Adrenal gland (tissue), 5 donors: ENCODE measurements at regions not wholly inside any gene's neighbourhood (a gene's known extent, or its start where the extent isn't known, plus 50 kb on each side); places are given as distances from the start of the nearest gene placed in this dataset.

Experiments
- POLR2A ChIP-seq, 2 donors: fragments of 450-650 bp; IDR thresholded peaks; one replicate each; pipeline ENCODE4 v1.6.1; 2017; ENCODE audit warnings: antibody characterized with exemption in 2 of 2, mild to moderate bottlenecking in 2 of 2, moderate library complexity in 1 of 2
- TF ChIP-seq, protein P1 (sequence below), 6 experiments: fragments of 450-650 bp in 4 of 6; fragments of 200-600 bp in 2 of 6; sonication (generic) in 1 of 6; IDR thresholded peaks; 1 replicate in 5 of 6; 2 replicates in 1 of 6; pipeline versions ENCODE4 v1.5.1 to v1.8.0; 2016 to 2021; ENCODE audit warnings: antibody characterized with exemption in 6 of 6, mild to moderate bottlenecking in 2 of 6, moderate library complexity in 1 of 6
- donor health status: DM: no; HTN: no; CAD: no.

DNA sequence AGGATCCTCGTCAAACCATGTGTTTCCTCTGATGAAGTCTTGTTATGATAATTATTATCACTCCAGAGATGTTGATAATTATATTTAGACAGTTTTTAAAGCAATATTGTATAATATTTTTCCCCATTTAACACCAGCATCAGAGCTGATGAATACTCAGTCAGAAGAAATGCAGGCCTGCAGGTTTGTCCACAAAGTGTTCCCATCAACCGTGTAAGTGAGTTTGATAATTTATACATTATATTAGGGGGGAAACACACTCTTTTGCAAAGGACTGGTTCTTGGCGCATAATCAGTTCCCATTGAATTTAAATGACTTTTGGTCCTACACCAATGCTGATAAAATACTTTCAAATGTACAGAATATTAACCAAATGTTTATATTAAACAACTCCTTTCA, 454.8 kb downstream of the TOX3 start:
- no peak for TF ChIP-seq POLR2A (IDR thresholded peaks at IDR 0.05)
- TF ChIP-seq, protein P1, sequence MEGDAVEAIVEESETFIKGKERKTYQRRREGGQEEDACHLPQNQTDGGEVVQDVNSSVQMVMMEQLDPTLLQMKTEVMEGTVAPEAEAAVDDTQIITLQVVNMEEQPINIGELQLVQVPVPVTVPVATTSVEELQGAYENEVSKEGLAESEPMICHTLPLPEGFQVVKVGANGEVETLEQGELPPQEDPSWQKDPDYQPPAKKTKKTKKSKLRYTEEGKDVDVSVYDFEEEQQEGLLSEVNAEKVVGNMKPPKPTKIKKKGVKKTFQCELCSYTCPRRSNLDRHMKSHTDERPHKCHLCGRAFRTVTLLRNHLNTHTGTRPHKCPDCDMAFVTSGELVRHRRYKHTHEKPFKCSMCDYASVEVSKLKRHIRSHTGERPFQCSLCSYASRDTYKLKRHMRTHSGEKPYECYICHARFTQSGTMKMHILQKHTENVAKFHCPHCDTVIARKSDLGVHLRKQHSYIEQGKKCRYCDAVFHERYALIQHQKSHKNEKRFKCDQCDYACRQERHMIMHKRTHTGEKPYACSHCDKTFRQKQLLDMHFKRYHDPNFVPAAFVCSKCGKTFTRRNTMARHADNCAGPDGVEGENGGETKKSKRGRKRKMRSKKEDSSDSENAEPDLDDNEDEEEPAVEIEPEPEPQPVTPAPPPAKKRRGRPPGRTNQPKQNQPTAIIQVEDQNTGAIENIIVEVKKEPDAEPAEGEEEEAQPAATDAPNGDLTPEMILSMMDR (IDR thresholded peaks at IDR 0.05), result no peak
